Tibial nerve (tissue), 4 donors: ENCODE measurements at regions not wholly inside any gene's neighbourhood (a gene's known extent, or its start where the extent isn't known, plus 50 kb on each side); places are given as distances from the start of the nearest gene placed in this dataset.

Experiments
- CTCF ChIP-seq, 5 experiments: fragments of 200-600 bp in 3 of 5; fragments of 450-650 bp in 2 of 5; sonication (generic) in 3 of 5; IDR thresholded peaks; one replicate each; pipeline ENCODE4 v1.5.1; 2016 to 2019; ENCODE audit warnings: antibody characterized with exemption in 5 of 5, mild to moderate bottlenecking in 3 of 5, moderate library complexity in 2 of 5
- EP300 ChIP-seq, 2 donors: sonication (generic); formaldehyde crosslinking; IDR thresholded peaks; one replicate each; pipeline ENCODE4 v1.6.1; 2017; ENCODE audit warnings: antibody characterized with exemption in 2 of 2, mild to moderate bottlenecking in 1 of 2
- POLR2A ChIP-seq, 2 donors: fragments of 450-650 bp; IDR thresholded peaks; one replicate each; pipeline ENCODE4 v1.6.1; 2017; ENCODE audit warnings: antibody characterized with exemption in 2 of 2, mild to moderate bottlenecking in 2 of 2, moderate library complexity in 2 of 2

GRCh38 chr7:42338231-42338915, 101.4 kb upstream of the GLI3 start:
- TF ChIP-seq CTCF (IDR thresholded peaks at IDR 0.05), result no peak
- TF ChIP-seq POLR2A (IDR thresholded peaks at IDR 0.05), result no peak
- peak in 1 of 2 donors; percentile 32 for TF ChIP-seq EP300 (IDR thresholded peaks at IDR 0.05)
